Esophagus squamous epithelium (tissue), 5 donors: ENCODE measurements at regions not wholly inside any gene's neighbourhood (a gene's known extent, or its start where the extent isn't known, plus 50 kb on each side); places are given as distances from the start of the nearest gene placed in this dataset.

Experiments
- DNase-seq: peaks from one replicate; lab custom pipeline; 2025; lab: John Stamatoyannopoulos, UW
- H3K27ac ChIP-seq, 4 donors: fragments of 200-600 bp; sonication (generic); one replicate each; pipeline ENCODE4 v1.5.1; 2016 to 2019; ENCODE audit warnings: mild to moderate bottlenecking in 1 of 4
- H3K27me3 ChIP-seq, 4 donors: fragments of 200-600 bp; sonication (generic); 1 replicate in 3 of 4; 2 replicates in 1 of 4; pipeline versions ENCODE4 v1.5.1 to v1.6.0; 2017 to 2021; ENCODE audit warnings: antibody characterized with exemption in 1 of 4
- H3K36me3 ChIP-seq, 3 donors: fragments of 200-600 bp; sonication (generic); one replicate each; pipeline ENCODE4 v1.5.1; 2016 to 2019
- H3K4me1 ChIP-seq, 3 donors: fragments of 200-600 bp; sonication (generic); one replicate each; pipeline ENCODE4 v1.5.1; 2017 to 2019
- H3K4me3 ChIP-seq, 4 donors: fragments of 200-600 bp; sonication (generic); 1 replicate in 3 of 4; 2 replicates in 1 of 4; pipeline ENCODE4 v1.5.1; 2016 to 2019; ENCODE audit warnings: mild to moderate bottlenecking in 2 of 4, moderate library complexity in 1 of 4
- H3K9me3 ChIP-seq, 3 donors: fragments of 200-600 bp; sonication (generic); one replicate each; pipeline ENCODE4 v1.5.1; 2016 to 2019
- CTCF ChIP-seq, 6 experiments: fragments of 450-650 bp in 4 of 6; fragments of 200-600 bp in 2 of 6; sonication (generic) in 2 of 6; IDR thresholded peaks; one replicate each; pipeline ENCODE4 v1.5.1; 2016 to 2019; ENCODE audit warnings: antibody characterized with exemption in 6 of 6, mild to moderate bottlenecking in 4 of 6, moderate library complexity in 4 of 6
- POLR2A ChIP-seq, 4 donors: fragments of 450-650 bp; IDR thresholded peaks; one replicate each; pipeline ENCODE4 v1.6.1; 2017; ENCODE audit warnings: antibody characterized with exemption in 4 of 4, mild to moderate bottlenecking in 4 of 4, moderate library complexity in 3 of 4
- WGBS, 2 donors: methylation state at CpG; one replicate each; pipeline ENCODE4 v1.1.5; 2018; 5-methylcytosine and 5-hydroxymethylcytosine counted together
- intact Hi-C: fragments of 100-400 bp; cut with DNase I; formaldehyde crosslinking; loops from one replicate; pipeline ENCODE4 v1.15.0; 2022
- donor health status: DM: yes; HTN: yes; CAD: no.

DNA sequence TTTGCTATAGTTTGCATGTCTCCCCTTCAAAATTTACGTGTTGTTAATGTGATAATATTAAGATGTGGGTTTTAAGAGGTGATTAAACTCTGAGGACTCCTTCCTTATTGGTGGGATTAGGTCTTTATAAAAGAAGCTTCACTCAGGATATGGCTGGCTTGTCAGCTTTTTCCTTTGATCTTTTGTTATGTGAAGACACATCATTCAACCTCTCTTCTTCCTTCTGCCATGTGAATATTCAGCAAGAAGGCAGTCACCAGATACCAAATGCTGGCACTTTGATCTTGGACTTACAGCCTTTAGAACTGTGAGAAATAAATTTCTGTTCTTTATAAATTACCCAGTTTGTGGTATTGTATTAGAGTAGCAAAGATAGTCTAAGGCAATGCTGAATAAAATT lies 855.9 kb upstream of the CDH10 start:
- Histone ChIP-seq H3K36me3 (no peaks in the 10 kb centered on the region), H3K4me3 (no peak overlapping the region), H3K9me3 (peaks cover 0 to 3% (median 0%) of the 10 kb centered on the region in 3 donors), H3K4me1 (no peaks in the 10 kb centered on the region), H3K27me3 (no peaks in the 10 kb centered on the region), H3K27ac (no peak overlapping the region)
- DNase-seq = no peak
- WGBS, 2 donors = 40 to 53% methylated on average over 1 of the region's 1 CpG
- no peak for TF ChIP-seq CTCF (IDR thresholded peaks at IDR 0.05)
- no peak for TF ChIP-seq POLR2A (IDR thresholded peaks at IDR 0.05)
- intact Hi-C loops = no loop called here

- Histone ChIP-seq H3K27ac (no peak overlapping the region), H3K4me1 (no peaks in the 10 kb centered on the region), H3K4me3 (no peak overlapping the region), H3K36me3 (no peaks in the 10 kb centered on the region), H3K9me3 (peaks cover 0 to 5% (median 5%) of the 10 kb centered on the region in 3 donors), H3K27me3 (no peaks in the 10 kb centered on the region)
- no peak for DNase-seq
- intact Hi-C loops = no loop called here
- no peak for TF ChIP-seq POLR2A (IDR thresholded peaks at IDR 0.05)
- no peak for TF ChIP-seq CTCF (IDR thresholded peaks at IDR 0.05)
- 41 to 55% methylated on average over 6 of the region's 6 CpGs for WGBS, 2 donors
Observed at GRCh38 chr5:25489834-25490538, 845.2 kb upstream of the CDH10 start.

DNA sequence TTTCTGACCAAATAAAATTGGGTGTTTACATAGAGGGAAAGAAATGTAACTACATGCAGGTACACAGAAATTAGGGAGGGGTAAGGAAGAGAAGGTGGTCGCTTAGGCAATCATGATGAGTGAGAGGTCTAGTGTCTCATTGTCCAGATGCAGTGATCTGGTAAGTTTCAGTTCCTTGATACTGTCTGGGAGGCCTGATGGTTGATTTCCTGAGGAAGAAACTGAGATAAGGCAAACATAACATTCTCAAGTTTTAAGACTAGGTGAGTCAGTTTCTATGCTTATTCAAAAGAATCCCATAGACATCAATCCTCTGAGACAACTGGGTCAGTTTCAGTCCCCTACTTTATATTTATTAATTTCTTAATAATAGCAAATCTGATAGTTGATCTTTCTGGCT lies 843.3 kb upstream of the CDH10 start:
- no peaks in the 10 kb centered on the region for H3K4me1 ChIP-seq
- TF ChIP-seq POLR2A (IDR thresholded peaks at IDR 0.05) (no peak), CTCF (IDR thresholded peaks at IDR 0.05) (no peak)
- no peak overlapping the region for H3K4me3 ChIP-seq
- no peak overlapping the region for H3K27ac ChIP-seq
- intact Hi-C loops = no loop called here
- 27 to 54% methylated on average over 1 of the region's 1 CpG for WGBS, 2 donors
- H3K36me3 ChIP-seq = no peaks in the 10 kb centered on the region
- no peaks in the 10 kb centered on the region for H3K27me3 ChIP-seq
- no peak for DNase-seq
- peaks cover 0 to 5% (median 5%) of the 10 kb centered on the region in 3 donors for H3K9me3 ChIP-seq

GRCh38 chr5:25484391-25484790 lies 839.6 kb upstream of the CDH10 start:
- Histone ChIP-seq H3K27me3 (no peaks in the 10 kb centered on the region), H3K27ac (no peak overlapping the region), H3K4me1 (no peaks in the 10 kb centered on the region), H3K36me3 (no peaks in the 10 kb centered on the region), H3K9me3 (peaks cover 0 to 5% (median 5%) of the 10 kb centered on the region in 3 donors), H3K4me3 (no peak overlapping the region)
- intact Hi-C loops = no loop called here
- DNase-seq = no peak
- TF ChIP-seq CTCF (IDR thresholded peaks at IDR 0.05) (no peak), POLR2A (IDR thresholded peaks at IDR 0.05) (no peak)
- 81 to 87% methylated on average over 4 of the region's 4 CpGs for WGBS, 2 donors

DNA sequence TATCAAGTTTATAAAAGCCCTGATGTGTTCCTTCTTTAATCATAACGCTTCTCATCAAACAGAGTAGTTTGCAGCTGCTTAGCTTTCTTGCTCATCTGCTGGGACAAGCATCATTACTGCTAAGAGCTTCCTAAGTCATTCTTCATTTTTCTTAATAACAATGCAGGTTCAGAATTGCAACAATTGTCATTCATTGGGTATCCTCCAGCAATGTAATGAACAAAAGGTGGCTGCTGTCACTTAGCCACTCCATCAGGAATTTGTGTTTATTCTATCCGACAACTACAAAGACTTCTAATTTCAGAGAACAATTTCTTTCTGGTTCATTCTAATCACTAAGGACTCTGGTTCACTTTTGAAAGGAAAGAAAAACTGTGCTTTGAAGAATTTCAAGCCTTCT lies 836.7 kb upstream of the CDH10 start:
- H3K9me3 ChIP-seq = peaks cover 0 to 5% (median 5%) of the 10 kb centered on the region in 3 donors
- DNase-seq = no peak
- intact Hi-C loops = no loop called here

More for the DNA sequence above, 836.7 kb upstream of the CDH10 start:
- Histone ChIP-seq H3K27ac (no peak overlapping the region), H3K4me3 (no peak overlapping the region), H3K27me3 (no peaks in the 10 kb centered on the region), H3K36me3 (no peaks in the 10 kb centered on the region), H3K4me1 (no peaks in the 10 kb centered on the region)
- 14 to 18% methylated on average over 2 of the region's 2 CpGs for WGBS, 2 donors
- TF ChIP-seq CTCF (IDR thresholded peaks at IDR 0.05) (no peak), POLR2A (IDR thresholded peaks at IDR 0.05) (no peak)
